ENCODE measurements at regions not wholly inside any gene's neighbourhood (a gene's known extent, or its start where the extent isn't known, plus 50 kb on each side); places are given as distances from the start of the nearest gene placed in this dataset.

GRCh38 chr11:100528872-100529416 lies 158.1 kb upstream of the ARHGAP42 start:
- no peak for TF ChIP-seq CTCF (conservative IDR thresholded peaks at IDR 0.05)
- TF ChIP-seq EZH2 (IDR thresholded peaks at IDR 0.05; ENCODE audit: low read depth), result no peak
